ENCODE measurements at regions not wholly inside any gene's neighbourhood (a gene's known extent, or its start where the extent isn't known, plus 50 kb on each side); places are given as distances from the start of the nearest gene placed in this dataset.

GRCh38 chr6:85115376-85115775 lies 334.5 kb upstream of the NT5E start:
- H3T11ph ChIP-seq (ENCODE audit: low read length), result no peak overlapping the region
- no peak overlapping the region for H2AK5ac ChIP-seq (ENCODE audit: insufficient read length, low read length)
- H3K9me3 ChIP-seq (ENCODE audit: control insufficient read depth, low read depth, low read length), result no peaks in the 10 kb centered on the region
- H3K9ac ChIP-seq (ENCODE audit: extremely low read depth, insufficient read length, low read length), result no peak overlapping the region
- H3K56ac ChIP-seq (ENCODE audit: insufficient read length, low read depth, low read length), result no peak overlapping the region
- H2BK20ac ChIP-seq (ENCODE audit: low read depth, low read length, poor library complexity, severe bottlenecking), result no peak overlapping the region
- no peak overlapping the region for H2BK120ac ChIP-seq (ENCODE audit: low read depth, low read length, poor library complexity, severe bottlenecking)
- WGBS (ENCODE audit: extremely low coverage, insufficient read length, low lambda C conversion rate), result no CpG with 5 or more reads among the region's 6 CpGs
- H2BK15ac ChIP-seq (ENCODE audit: low read depth, low read length), result no peak overlapping the region
- H3K4me3 Mint-ChIP-seq, result no peak overlapping the region
- H2AFZ ChIP-seq (ENCODE audit: low read length), result no peak overlapping the region
- H3K27ac Mint-ChIP-seq, result no peak overlapping the region
- H3K79me2 ChIP-seq (ENCODE audit: insufficient read depth, low read length), result no peaks in the 10 kb centered on the region
- no peaks in the 10 kb centered on the region for H3K23me2 ChIP-seq (ENCODE audit: insufficient read length, low read depth, low read length, poor library complexity, severe bottlenecking)
- H3K27ac ChIP-seq (ENCODE audit: insufficient read length, low read depth, low read length), result no peak overlapping the region
- no peak for TF ChIP-seq CTCF (conservative IDR thresholded peaks at IDR 0.05)
- no peak overlapping the region for H3K23ac ChIP-seq (ENCODE audit: insufficient read length, low read depth, low read length)
- no peaks in the 10 kb centered on the region for H4K20me1 ChIP-seq (ENCODE audit: control insufficient read depth, insufficient read depth, insufficient read length)
- H3K4ac ChIP-seq (ENCODE audit: low read depth, low read length), result no peak overlapping the region
- H4K5ac ChIP-seq (ENCODE audit: insufficient read length, low read depth, low read length), result no peak overlapping the region
- no peak overlapping the region for H3K18ac ChIP-seq (ENCODE audit: insufficient read length, low read depth, low read length)
- no peak for DNase-seq
- no peak overlapping the region for H3K14ac ChIP-seq (ENCODE audit: insufficient read depth, low read length)
- H4K8ac ChIP-seq (replicated peaks; ENCODE audit: insufficient read length, low read depth, low read length), result no peak overlapping the region
- peaks cover 0 to 24% of the 10 kb centered on the region in 2 experiments; a peak in 3 of 4 replicates for H3K4me1 Mint-ChIP-seq
- H2BK12ac ChIP-seq (ENCODE audit: insufficient read length, low read depth, low read length), result no peak overlapping the region
- no peaks in the 10 kb centered on the region for H3K27me3 ChIP-seq (ENCODE audit: insufficient read depth, low read length)
- peaks cover under 1% of the 10 kb centered on the region; the same call in 1 of the 2 replicates for H3K4me1 ChIP-seq (ENCODE audit: insufficient read depth, low read length)
- H3K9me3 Mint-ChIP-seq, result no peaks in the 10 kb centered on the region
- H3K4me2 ChIP-seq (ENCODE audit: insufficient read depth, insufficient read length, low read length), result no peak overlapping the region
- no peaks in the 10 kb centered on the region for H3K79me1 ChIP-seq (ENCODE audit: insufficient read depth, low read depth, low read length, poor library complexity, severe bottlenecking)
- no peak overlapping the region for H2BK5ac ChIP-seq (ENCODE audit: insufficient read length, low read length)
- no peaks in the 10 kb centered on the region for H3K36me3 Mint-ChIP-seq (ENCODE audit: insufficient read depth in 1 of 3, low read depth in 3 of 3)
- H3K27me3 Mint-ChIP-seq (ENCODE audit: low read depth), result no peaks in the 10 kb centered on the region; the same call in 1 of the 2 replicates
- no peak overlapping the region for H4K91ac ChIP-seq (ENCODE audit: insufficient read length, low read depth, low read length)

Measured in H9 (cell line).